ENCODE measurements at regions not wholly inside any gene's neighbourhood (a gene's known extent, or its start where the extent isn't known, plus 50 kb on each side); places are given as distances from the start of the nearest gene placed in this dataset.
A peak's percentile ranks its signal among the peaks of the same experiment; 100 is the strongest.

DNA sequence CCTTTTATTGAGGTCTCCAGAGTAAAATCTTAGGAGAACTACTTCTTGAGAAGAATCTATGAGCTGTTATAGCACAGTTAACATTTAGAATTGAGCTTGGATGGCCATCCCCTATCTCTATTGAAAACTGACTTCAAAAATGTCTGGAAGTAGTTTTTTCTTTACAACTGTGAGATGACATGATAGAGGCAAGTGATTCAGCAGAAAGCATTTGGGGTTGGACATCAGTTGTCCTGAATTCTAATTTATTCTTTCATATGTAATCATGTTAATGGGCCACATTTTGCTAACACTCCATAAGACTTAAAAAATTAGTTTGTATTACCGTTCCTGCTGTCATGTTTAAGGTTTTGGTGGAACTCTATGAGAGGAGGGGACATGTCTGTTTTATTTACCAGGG lies 237.0 kb upstream of the SLC14A2 start:
- DNase-seq (ENCODE audit: low spot score), result no peak

DNA sequence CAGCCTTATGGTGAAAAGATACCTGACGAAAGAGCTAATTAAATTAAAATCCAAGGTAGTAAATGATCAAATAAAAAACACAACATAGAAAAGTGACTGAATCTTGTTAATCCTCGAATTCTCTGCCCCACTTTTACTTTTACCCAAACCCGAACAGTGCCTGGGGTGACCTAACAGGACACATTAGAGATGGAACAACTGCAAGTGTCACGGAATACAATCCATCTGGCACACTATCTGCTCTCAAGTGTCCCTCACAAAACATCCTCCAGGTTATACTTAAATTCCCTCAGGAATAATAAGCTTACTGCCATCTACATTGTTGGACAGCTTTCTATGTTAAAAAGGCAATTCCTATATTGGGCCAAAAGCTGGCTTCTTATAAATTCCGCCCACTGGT lies 236.3 kb upstream of the SLC14A2 start:
- DNase-seq (ENCODE audit: low spot score), result no peak

DNA sequence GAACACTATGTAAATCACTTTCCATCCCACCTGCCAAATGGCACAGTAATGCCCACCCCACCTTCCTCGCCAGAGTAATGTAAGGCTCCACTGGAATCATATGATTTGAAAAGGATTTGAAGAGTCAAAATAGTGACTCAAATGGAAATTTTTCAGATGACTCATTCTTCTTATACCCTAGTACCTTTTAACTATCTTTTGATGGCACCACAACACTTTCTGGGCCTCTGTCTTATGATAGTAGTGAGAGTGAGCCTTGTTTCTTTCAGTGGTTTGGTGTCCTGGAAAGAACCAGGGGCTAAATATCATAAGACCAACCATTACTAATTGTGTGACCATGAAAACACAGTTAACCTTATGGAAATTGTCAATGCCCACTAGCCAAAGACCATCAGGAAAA lies 235.4 kb upstream of the SLC14A2 start:
- DNase-seq (ENCODE audit: low spot score), result no peak

DNA sequence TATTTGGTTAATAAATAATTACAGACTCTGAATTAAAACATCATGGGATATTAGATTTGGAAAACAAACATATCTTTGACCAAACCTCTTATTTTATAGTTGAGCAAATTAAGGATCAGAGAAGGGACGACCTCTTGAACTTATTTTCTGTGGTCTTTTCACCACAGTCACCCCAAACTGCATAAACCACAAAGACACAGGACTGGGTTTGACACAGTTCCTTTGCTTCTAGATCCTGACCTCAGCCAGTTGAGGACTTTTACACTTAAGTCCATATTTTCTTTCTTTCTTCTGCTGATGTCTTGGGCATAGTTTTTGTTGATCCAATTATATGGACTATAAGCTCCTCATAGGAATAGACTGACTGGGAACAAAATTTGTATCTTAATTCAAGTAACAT lies 234.0 kb upstream of the SLC14A2 start:
- DNase-seq (ENCODE audit: low spot score), result no peak

DNA sequence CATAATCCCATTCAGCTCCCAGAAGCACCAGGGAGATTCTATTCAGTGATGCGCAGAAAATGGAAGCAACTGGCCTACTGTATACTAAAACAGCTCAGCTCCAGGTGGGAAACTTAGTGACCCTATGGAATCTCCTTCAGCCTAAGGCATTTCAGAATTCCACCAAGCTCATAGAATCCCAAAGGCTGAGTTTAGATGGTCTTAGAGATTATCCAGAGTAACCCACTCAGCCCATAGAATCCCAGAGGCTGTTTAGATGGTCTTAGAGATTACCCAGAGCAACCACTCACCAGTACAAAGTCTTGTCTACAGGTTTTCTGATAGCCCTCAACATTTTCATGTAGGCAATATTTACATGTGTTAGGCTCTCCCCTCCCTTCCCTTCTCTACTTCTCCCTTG lies 232.0 kb upstream of the SLC14A2 start:
- DNase-seq (ENCODE audit: low spot score), result no peak

DNA sequence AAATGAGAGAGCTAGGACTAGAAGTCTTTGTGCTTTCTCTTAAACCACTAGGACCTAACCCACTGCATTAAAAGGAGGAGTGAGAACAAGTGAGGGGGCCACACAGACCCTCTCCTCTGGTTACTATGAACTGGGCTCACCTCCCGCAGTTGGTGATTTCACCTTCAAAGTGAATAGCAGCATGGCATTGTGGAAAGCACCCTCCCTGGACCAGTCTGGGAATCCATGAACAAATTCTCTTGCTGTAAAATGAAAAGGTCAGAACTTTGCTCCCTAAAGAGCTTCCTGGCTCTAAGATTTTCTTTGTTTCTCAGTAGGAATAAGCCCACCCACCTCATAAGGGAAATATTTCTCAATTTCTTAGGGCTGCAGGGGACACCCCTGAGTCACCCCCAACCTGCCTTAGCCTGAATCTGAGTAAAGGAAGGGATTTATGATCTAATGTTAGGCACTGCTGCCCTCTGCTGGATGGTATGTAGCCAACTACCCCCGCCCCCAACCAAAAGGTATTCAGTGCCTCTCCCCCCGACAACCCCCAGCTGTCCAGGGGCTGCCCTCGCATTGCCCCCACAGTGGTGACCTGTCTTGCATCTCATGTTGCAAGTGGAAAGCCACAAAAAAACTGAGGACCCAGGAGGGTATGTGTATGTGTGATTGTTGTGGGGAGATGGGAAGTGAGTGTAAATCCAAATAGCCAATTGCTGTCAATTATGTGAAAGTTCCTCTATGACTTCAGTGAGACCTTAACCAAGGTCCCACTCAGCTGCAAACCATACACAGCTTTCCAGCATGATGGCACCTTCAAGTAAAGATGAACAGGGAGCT lies 230.9 kb upstream of the SLC14A2 start:
- peak; percentile 72 for DNase-seq (ENCODE audit: low spot score)

DNA sequence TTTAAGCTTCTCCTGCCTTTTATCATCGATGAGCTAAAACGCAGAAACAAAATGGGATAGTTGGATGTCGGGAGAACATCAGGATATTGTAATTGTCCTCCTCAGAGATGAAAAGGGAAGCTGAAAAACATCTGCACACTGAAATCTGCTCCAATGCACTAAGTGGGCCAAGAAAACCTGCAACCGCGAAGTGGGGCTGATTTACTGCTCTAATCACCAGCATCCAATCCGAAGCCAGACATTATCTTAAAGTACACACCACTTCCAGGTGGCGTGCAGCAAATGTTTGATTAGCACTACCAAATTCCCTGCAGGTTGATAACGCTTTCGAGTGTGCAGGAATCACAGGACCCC lies 230.3 kb upstream of the SLC14A2 start:
- no peak for DNase-seq (ENCODE audit: low spot score)

DNA sequence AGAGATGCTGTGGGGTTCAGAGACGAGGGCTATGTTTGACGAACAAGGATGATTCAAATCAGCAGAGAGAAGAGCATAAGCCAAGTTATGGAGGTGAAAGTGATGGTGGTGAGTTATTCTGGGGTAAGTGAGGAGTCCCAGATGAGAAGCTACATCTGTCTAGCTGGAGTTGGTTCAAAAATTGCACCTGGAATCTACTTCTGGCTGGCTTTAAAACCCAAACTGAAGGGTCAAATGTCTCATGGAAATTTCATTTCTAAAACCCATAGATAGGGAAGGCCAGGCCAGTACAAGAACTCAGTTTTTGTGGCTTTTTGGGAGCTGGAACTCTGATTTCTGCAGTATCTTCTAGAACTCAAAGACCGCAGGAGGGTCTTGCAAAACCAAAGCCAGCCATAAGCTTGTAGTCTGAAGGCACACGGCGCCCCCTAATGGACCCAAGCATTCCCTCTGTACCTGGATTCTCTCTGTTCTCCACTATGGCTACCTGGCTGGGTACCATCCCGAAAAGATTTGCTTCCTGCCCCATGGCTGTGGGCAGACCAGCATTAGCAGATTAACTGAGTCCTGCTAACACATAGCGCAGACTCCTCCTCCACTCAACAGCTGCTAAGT lies 229.1 kb upstream of the SLC14A2 start:
- DNase-seq (ENCODE audit: low spot score), result peak; percentile 49

DNA sequence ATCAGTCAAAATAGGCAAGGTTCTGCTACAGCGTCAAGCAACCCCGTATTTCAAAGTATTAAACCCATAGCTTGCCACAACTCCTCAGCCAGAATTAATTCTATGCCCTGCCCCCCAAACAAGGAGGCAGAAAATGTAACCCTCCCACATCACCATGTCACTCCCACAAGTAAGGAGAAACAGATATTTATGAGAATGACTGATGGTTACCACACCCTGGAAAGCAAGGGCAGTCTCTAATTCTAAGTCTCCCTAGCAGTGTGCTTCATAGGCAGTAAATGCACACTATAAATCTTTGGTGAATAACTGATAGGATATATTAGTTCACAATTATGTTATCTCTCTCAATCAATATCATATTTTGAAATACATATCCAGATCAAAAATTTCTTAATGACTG lies 228.0 kb upstream of the SLC14A2 start:
- DNase-seq (ENCODE audit: low spot score), result no peak

DNA sequence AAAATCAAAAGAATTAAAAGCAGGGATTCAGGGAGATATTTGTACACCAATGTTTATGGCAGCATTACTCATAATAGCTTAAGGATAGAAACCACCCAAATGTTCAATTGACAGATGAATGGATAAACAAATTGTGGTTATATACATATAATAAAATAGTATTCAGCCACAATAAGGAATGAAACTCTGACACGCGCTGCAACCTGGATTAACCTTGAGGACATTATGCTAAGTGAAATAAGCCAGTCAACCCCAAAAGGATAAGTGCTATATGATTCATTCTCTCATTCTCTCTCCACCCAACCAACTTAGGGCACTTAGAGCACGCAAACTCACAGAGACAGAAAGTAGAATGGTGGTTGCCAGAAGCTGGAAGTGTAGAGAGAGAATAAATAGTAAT lies 216.8 kb upstream of the SLC14A2 start:
- DNase-seq (ENCODE audit: low spot score), result no peak

DNA sequence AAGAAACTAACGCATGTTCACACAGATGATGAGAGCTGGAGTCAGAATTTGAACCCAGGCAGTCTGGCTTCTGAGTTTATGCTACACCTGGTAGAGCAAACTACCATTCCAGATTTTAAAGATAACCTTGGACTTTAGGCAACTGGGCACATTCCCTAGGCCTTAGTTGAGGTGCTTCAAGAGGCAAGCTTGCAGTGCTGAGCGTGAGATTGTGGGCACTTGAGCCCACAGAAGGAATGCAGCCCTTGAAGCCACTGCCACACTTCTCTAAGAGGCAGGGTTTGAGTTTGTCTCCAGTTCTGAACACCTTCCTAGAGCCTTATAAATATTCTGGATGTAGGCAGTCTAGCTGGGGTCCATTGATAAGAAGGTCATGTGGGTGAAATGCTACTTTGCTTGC lies 216.1 kb upstream of the SLC14A2 start:
- no peak for DNase-seq (ENCODE audit: low spot score)

DNA sequence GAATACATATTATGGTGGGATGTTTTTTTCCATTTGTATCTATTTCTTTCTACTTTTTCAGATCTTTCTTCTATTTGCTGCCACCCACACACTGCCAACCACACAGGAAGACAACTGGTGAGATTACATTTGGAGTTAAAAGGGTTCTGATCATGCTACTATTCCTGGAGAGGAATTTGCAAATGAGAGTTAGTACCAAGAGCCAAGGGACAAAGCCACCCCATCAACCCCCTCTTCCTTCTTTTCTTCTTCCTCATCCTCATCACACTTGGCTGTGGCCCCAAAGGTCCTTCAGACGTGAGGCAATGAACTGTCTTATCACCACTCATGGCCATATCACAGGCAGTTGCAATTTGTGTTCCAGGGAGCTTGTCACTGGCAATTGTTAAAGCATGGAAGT lies 215.6 kb upstream of the SLC14A2 start:
- no peak for DNase-seq (ENCODE audit: low spot score)

DNA sequence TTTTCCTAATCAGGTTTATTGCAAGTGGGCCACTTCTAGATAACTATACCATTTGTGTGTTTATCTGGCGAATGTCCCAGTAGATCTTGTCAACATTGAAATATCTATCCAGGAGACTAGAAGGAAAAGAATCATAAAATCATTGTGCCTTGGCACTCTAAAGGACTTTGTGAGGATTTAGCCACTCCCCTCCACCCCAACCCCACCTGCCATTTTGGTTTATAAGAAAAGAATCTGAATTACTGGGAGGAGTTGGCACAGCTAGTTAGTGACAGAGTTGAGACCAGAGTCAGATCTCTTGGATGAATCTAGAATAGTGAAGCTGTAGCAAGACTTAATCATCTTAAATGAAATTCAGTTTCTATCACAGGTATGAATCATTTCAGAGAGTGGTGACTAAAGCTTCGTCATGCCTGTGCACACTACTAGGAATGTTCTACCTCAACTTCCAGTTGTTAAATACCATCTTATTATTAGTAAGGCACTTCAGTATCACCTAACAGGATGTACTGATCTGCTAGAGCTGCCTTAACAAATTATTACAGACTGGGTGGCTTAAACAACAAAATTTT lies 212.7 kb upstream of the SLC14A2 start:
- no peak for DNase-seq (ENCODE audit: low spot score)

DNA sequence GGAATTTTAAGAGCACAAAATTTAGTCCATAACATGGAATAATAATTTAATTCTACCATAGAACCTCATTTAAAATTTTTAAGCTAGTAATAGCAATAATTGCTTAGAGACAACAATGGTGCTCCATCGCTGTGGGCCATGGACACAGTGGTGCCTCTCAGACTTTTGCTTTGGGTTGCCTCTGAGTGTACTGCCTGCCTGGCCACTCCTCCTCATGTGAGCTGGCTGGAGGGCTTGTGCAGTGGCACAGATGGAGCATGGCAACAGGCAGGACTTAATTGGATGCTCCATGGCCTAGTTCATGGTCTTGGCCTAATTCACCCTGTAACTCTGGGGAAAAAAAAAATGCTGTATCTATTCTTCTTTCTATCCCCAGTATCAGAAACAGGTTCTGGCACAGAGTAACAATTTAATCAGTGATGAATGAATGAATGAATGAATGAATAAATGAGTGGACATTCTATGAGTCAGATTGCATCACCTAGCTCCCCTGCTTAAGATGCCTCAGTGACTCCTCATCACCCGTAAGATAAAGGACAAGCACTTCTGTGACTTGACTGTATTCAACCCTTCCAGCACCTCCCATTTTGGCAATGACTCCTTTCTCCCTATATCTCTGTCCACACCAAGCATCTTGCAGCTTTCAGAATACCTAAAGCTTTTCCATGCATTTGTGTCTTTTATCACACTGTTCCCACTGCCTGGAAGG lies 211.8 kb upstream of the SLC14A2 start:
- DNase-seq (ENCODE audit: low spot score), result no peak

DNA sequence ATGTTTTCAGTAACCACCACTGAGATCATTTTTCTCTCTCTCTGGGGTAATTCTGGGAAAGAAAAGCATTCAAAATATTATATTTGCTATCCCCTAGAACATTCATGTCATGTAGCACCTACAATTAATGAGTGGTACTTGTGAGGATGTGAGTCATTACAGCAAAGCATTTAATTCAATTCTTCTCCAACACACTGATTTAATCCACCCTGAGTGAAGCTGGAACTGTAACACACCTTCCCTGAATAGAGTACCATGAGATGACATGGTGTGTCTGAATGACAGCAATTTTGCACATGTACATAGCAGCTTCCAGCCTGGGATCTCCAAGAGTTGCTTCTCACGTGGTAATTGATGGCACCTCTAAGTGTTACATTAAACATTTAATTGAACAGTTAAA lies 207.1 kb upstream of the SLC14A2 start:
- DNase-seq (ENCODE audit: low spot score), result no peak

DNA sequence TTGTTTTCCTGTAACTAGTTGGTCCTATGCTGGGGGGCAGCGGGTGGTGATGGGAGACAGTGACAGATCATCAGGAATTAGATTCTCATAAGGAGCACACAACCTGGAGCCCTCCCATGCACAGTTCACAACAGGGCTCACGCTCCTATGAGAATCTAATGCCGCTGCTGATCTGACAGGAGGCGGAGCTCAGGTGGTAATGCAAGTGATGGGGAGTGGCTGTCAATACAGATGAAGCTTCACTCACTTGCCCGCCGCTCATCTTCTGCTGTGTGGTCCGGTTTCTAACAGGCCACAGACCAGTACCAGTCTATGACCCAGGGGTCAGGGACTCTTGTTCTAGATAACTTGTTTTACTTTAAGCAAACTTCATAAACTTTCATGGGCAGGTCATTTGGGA lies 205.3 kb upstream of the SLC14A2 start:
- no peak for DNase-seq (ENCODE audit: low spot score)

DNA sequence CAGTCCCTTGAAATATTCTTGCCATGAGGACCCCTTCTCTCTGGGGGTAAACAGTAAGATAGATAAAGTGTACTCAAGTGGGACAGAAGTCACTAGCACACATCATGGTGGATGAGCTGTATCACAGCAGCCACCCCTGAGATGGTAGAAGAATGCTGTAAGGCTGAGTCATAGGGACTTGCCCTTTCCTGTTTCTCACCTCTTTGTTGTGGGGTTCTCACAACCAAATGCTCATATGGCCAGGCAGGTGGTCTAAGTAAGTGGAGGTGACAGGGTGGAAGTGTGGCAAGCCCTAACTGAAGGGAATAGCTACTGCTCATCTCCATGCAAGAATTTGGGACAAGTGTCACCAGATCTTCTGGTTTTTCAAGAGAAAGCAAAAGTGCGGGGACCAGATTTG lies 202.7 kb upstream of the SLC14A2 start:
- no peak for DNase-seq (ENCODE audit: low spot score)

DNA sequence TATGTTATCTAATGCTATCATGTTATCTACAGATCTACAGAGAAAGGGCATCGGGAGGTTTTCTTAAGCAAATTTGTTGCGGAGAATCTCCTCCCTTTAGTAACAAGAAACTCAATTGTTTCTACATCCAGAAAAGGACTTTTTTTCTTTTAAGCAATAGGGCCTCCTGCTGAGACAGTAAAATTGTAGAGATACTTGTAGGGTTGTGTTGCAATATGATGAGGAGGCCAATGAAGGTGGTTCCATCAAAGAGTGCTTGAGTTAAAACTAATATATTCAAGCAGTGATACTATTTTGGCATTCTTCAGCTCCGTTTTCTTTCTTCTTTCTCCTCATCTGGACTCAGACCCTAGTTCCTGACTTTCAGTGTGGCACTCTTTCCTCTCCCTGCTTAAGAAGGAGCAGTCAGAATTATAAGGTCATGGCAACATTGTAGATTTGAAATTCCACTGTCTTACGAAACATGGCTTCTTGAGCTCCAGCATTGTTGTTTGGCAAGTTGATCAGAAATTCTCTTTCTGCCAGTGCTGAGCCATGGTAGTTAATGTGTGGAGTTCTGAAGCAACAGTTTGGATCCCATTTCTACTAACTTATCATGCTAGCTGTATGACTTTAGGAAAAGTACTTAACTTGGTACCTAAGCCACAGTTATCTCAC lies 202.0 kb upstream of the SLC14A2 start:
- DNase-seq (ENCODE audit: low spot score), result no peak

DNA sequence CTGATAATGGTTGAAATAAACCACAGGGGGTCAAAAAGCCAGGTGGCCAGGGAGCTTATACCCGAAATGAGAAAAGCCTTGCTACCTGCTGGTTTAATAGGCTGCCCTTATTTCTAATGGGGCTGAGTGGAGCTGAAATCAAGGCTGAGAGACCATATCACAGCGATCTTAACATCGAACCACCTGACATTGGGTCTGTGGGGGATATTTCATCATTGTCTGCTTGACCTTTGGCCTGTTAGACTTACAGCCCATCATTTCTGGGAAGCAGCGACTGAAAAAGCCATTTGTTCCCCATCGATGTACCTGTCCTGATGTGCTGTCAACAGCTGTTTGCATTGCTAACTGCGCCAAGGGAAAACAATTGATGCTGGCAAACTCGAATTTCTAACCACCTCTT lies 199.7 kb upstream of the SLC14A2 start:
- DNase-seq (ENCODE audit: low spot score), result no peak

DNA sequence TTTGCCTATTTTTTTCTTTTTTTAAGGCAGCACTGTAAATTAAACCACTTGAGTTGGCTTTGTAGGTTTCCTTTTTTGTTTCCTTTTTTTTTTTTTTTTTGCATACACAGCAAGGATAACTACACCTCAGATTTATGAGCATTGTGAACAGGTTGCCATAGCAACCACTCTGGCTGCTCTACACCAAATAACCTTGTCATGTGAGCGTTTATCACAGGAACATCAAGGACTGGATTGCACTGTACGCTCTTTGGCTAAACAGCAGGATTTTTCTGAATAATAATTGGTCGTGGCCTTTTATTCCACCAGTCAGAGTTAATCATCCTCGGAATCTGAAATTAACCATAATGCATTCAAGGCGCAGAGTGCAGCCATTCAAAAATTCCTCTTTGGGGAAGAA lies 199.1 kb upstream of the SLC14A2 start:
- no peak for DNase-seq (ENCODE audit: low spot score)

DNA sequence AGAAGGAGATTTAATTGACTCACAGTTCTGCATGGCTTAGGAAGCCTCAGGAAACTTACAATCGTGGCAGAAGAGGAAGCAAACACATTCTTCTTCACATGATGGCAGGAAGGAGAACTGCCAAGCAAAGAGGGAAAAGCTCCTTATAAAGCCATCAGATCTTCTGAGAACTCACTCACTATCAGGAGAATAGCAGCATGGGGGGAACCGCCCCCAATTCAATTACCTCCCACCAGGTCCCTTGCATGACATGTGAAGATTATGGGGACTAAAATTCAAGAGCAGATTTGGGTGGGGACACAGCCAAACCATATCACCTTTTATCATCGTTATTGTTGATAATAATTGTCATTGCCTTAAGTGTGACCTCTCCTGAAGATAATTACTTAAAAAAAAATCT lies 197.9 kb upstream of the SLC14A2 start:
- DNase-seq (ENCODE audit: low spot score), result no peak

DNA sequence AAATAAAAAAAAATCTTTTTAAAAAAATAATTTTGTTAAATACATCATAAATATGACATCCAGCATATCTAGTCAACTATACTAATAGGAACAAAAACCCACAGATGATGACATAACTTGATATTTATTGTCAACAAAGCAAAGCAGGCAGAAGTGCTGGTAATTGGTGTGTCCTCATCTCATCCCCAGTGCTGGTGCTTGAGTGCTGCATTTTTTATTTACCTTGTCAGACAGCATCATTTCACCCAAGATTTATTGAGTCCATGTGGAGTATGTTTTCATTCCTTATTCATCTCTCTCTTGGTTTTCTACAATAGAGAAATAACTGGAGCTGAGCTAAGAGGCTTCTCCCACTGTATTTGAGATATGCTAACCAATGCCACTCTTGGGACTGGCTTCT lies 191.6 kb upstream of the SLC14A2 start:
- no peak for DNase-seq (ENCODE audit: low spot score)

DNA sequence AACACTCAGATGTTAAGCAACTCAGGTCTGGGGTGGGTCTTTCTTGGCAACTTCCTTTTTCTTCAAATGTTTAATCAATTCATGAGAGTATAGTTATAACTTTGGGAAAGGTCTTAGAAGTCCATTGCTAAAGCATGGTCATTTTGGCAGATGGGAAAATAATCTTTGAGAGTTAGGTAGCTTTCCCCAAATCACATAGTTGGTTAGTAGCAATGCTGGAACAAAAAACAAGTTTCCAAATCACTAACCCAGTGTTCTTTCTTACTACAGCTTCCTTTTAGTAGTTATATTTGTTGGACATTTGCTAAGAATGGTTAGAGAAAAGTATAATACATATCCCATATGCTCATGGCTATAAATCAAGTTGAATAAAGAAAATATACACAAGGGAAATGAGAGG lies 185.2 kb upstream of the SLC14A2 start:
- DNase-seq (ENCODE audit: low spot score), result no peak
